ENCODE measurements at regions not wholly inside any gene's neighbourhood (a gene's known extent, or its start where the extent isn't known, plus 50 kb on each side); places are given as distances from the start of the nearest gene placed in this dataset.

- peaks cover 3% of the 10 kb centered on the region for H3K27me3 ChIP-seq (ENCODE audit: control insufficient read depth, insufficient read depth, low read length)
- no peak overlapping the region for H3K4me2 ChIP-seq (ENCODE audit: extremely low read depth, insufficient read depth, low read length)
- no peak overlapping the region for H3K9ac ChIP-seq (ENCODE audit: insufficient read depth, low read length)
- H3K4me3 ChIP-seq (replicated peaks in 1 of 4; ENCODE audit: control extremely low read depth in 1 of 4, insufficient read depth in 1 of 4, low read depth in 3 of 4, low read length in 4 of 4) = no peak overlapping the region
- no peaks in the 10 kb centered on the region for H3K79me2 ChIP-seq (ENCODE audit: control insufficient read depth, insufficient read depth, low read length)
- no peak overlapping the region for H3K27ac ChIP-seq (ENCODE audit: insufficient read depth, low read length)
- no peaks in the 10 kb centered on the region for H3K36me3 ChIP-seq (ENCODE audit: control insufficient read depth, insufficient read depth, low read length)
- no peak overlapping the region for H2AFZ ChIP-seq (ENCODE audit: low read length)
- TF ChIP-seq CTCF (conservative IDR thresholded peaks at IDR 0.05 in 1 of 2, IDR thresholded peaks at IDR 0.05 in 1 of 2; ENCODE audit: low read depth in 1 of 2, low read length in 2 of 2) (no peak), EZH2 (IDR thresholded peaks at IDR 0.05; ENCODE audit: low read length, missing control alignments) (no peak)
- no peaks in the 10 kb centered on the region for H3K4me1 ChIP-seq (ENCODE audit: control insufficient read depth, extremely low read depth, insufficient read depth, low read length)
- no peak for DNase-seq (ENCODE audit: low read depth in 2 of 2)
- H4K20me1 ChIP-seq (ENCODE audit: control insufficient read depth, extremely low read depth, insufficient read depth, low read length) = no peaks in the 10 kb centered on the region
- no peaks in the 10 kb centered on the region for H3K9me3 ChIP-seq (ENCODE audit: control insufficient read depth, insufficient read depth, low read depth, low read length)
Observed at GRCh38 chr5:15037247-15037908, 165.8 kb upstream of the ANKH start.

- Histone ChIP-seq H3K4me3 (replicated peaks in 1 of 4; ENCODE audit: control extremely low read depth in 1 of 4, insufficient read depth in 1 of 4, low read depth in 3 of 4, low read length in 4 of 4) (no peak overlapping the region), H2AFZ (ENCODE audit: low read length) (no peak overlapping the region), H3K4me1 (ENCODE audit: control insufficient read depth, extremely low read depth, insufficient read depth, low read length) (no peaks in the 10 kb centered on the region), H3K9me3 (ENCODE audit: control insufficient read depth, insufficient read depth, low read depth, low read length) (no peaks in the 10 kb centered on the region), H3K4me2 (ENCODE audit: extremely low read depth, insufficient read depth, low read length) (no peak overlapping the region), H3K27me3 (ENCODE audit: control insufficient read depth, insufficient read depth, low read length) (peaks cover 3% of the 10 kb centered on the region), H4K20me1 (ENCODE audit: control insufficient read depth, extremely low read depth, insufficient read depth, low read length) (no peaks in the 10 kb centered on the region), H3K27ac (ENCODE audit: insufficient read depth, low read length) (no peak overlapping the region), H3K9ac (ENCODE audit: insufficient read depth, low read length) (no peak overlapping the region), H3K79me2 (ENCODE audit: control insufficient read depth, insufficient read depth, low read length) (no peaks in the 10 kb centered on the region), H3K36me3 (ENCODE audit: control insufficient read depth, insufficient read depth, low read length) (no peaks in the 10 kb centered on the region)
- DNase-seq (ENCODE audit: low read depth in 2 of 2) = no peak
- TF ChIP-seq CTCF (conservative IDR thresholded peaks at IDR 0.05 in 1 of 2, IDR thresholded peaks at IDR 0.05 in 1 of 2; ENCODE audit: low read depth in 1 of 2, low read length in 2 of 2) (no peak), EZH2 (IDR thresholded peaks at IDR 0.05; ENCODE audit: low read length, missing control alignments) (no peak)
Observed at GRCh38 chr5:15034379-15034778, 162.8 kb upstream of the ANKH start.

- TF ChIP-seq EZH2 (IDR thresholded peaks at IDR 0.05; ENCODE audit: low read length, missing control alignments) = no peak
- no peak for TF ChIP-seq CTCF (conservative IDR thresholded peaks at IDR 0.05 in 1 of 2, IDR thresholded peaks at IDR 0.05 in 1 of 2; ENCODE audit: low read depth in 1 of 2, low read length in 2 of 2)
- Histone ChIP-seq H3K4me2 (ENCODE audit: extremely low read depth, insufficient read depth, low read length) (no peak overlapping the region), H3K4me1 (ENCODE audit: control insufficient read depth, extremely low read depth, insufficient read depth, low read length) (no peaks in the 10 kb centered on the region), H3K36me3 (ENCODE audit: control insufficient read depth, insufficient read depth, low read length) (no peaks in the 10 kb centered on the region), H3K9ac (ENCODE audit: insufficient read depth, low read length) (no peak overlapping the region), H3K27me3 (ENCODE audit: control insufficient read depth, insufficient read depth, low read length) (peaks cover 5% of the 10 kb centered on the region), H4K20me1 (ENCODE audit: control insufficient read depth, extremely low read depth, insufficient read depth, low read length) (no peaks in the 10 kb centered on the region), H3K79me2 (ENCODE audit: control insufficient read depth, insufficient read depth, low read length) (no peaks in the 10 kb centered on the region), H2AFZ (ENCODE audit: low read length) (no peak overlapping the region), H3K9me3 (ENCODE audit: control insufficient read depth, insufficient read depth, low read depth, low read length) (no peaks in the 10 kb centered on the region), H3K4me3 (replicated peaks in 1 of 4; ENCODE audit: control extremely low read depth in 1 of 4, insufficient read depth in 1 of 4, low read depth in 3 of 4, low read length in 4 of 4) (no peak overlapping the region), H3K27ac (ENCODE audit: insufficient read depth, low read length) (no peak overlapping the region)
- DNase-seq (ENCODE audit: low read depth in 2 of 2) = no peak
Observed at GRCh38 chr5:15031180-15031579, 159.6 kb upstream of the ANKH start.
